ENCODE measurements at regions not wholly inside any gene's neighbourhood (a gene's known extent, or its start where the extent isn't known, plus 50 kb on each side); places are given as distances from the start of the nearest gene placed in this dataset.
A peak's percentile ranks its signal among the peaks of the same experiment; 100 is the strongest.

DNA sequence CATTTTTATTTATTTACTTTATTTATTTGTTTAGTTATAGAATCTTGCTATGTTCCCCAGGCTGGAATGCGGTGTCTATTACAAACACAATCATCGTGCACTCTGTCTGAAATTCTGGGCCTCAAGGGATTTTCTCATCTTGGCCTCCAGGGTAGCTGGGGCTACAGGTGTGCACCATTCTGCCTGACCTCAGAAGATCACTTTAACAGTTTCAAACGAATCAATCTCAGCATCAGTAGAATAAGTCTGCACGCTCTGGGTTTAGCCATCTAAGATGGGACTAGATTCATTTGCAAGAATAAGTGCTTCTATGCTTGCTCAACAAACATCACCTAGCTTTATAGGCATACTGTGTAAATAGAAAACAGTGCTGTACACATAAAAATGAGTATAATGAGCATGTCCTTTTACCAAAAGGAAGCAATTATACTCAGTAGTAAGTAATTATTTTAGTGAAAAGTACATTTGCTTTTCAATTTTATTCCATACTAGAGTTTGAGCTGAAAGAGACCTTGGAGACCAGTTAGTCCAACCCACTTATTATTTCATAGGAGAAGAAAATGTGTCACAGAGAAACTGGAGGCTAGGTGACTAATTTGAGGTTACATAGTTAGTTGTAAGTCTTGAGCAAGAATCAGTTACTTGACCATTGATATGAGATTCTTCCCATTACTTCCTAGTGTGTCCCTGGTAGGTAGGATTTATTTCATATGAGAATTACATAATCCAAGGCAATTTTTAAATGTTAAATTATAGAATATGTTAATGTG lies 456.5 kb upstream of the LMO3 start:
- DNase-seq, result no peak
- H3K36me3 ChIP-seq (ENCODE audit: control insufficient read depth, insufficient read depth, low read length), result no peaks in the 10 kb centered on the region
- H3K9ac ChIP-seq (ENCODE audit: extremely low read depth, low read length, poor library complexity, severe bottlenecking), result no peak overlapping the region
- Mint-ChIP-seq H3K9me3 (no peaks in the 10 kb centered on the region), H3K27me3 (ENCODE audit: insufficient read depth) (no peaks in the 10 kb centered on the region), H3K27ac (no peak overlapping the region), H3K4me3 (no peak overlapping the region), H3K36me3 (ENCODE audit: low read depth) (no peaks in the 10 kb centered on the region), H3K4me1 (peaks cover 10% of the 10 kb centered on the region)
- H3K9me3 ChIP-seq (ENCODE audit: control insufficient read depth, low read length), result no peaks in the 10 kb centered on the region
- TF ChIP-seq, protein P1, sequence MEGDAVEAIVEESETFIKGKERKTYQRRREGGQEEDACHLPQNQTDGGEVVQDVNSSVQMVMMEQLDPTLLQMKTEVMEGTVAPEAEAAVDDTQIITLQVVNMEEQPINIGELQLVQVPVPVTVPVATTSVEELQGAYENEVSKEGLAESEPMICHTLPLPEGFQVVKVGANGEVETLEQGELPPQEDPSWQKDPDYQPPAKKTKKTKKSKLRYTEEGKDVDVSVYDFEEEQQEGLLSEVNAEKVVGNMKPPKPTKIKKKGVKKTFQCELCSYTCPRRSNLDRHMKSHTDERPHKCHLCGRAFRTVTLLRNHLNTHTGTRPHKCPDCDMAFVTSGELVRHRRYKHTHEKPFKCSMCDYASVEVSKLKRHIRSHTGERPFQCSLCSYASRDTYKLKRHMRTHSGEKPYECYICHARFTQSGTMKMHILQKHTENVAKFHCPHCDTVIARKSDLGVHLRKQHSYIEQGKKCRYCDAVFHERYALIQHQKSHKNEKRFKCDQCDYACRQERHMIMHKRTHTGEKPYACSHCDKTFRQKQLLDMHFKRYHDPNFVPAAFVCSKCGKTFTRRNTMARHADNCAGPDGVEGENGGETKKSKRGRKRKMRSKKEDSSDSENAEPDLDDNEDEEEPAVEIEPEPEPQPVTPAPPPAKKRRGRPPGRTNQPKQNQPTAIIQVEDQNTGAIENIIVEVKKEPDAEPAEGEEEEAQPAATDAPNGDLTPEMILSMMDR (conservative IDR thresholded peaks at IDR 0.05), result peak; percentile 38
- no peak overlapping the region for H3K27ac ChIP-seq (ENCODE audit: low read depth, low read length)
- WGBS, 2 experiments (ENCODE audit: insufficient coverage in 1 of 2, insufficient read length in 1 of 2), result 90 to 94% methylated on average over 3 to 4 of the region's 4 CpGs
- H3K4me3 ChIP-seq (ENCODE audit: low read length), result no peak overlapping the region
- H3K4me1 ChIP-seq (ENCODE audit: control insufficient read depth, insufficient read depth, low read length), result peaks cover 6% of the 10 kb centered on the region
- no peaks in the 10 kb centered on the region for H3K27me3 ChIP-seq (ENCODE audit: control insufficient read depth, insufficient read depth, low read length, poor library complexity, severe bottlenecking)

DNA sequence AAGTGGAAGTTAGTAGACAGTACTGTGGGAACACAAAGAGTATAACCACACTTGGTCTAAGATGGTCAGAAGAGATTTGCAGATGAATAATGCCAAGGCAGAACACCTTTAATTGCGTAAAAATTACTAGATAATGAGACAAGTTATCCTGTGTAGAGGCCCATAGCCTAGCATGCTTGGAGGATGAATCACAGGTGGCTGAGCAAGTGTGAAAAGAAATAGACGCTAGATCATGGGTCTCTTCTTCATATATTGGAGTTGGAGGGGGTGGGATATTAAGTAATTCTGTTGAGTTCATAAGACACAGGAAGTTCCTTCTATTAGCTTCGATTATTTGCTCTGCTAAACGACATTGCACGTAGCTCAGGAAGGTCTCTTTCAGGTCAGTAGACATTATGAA lies 454.3 kb upstream of the LMO3 start:
- no peak overlapping the region for H3K4me3 ChIP-seq (ENCODE audit: low read length)
- H3K4me1 ChIP-seq (ENCODE audit: control insufficient read depth, insufficient read depth, low read length), result no peaks in the 10 kb centered on the region
- H3K27me3 ChIP-seq (ENCODE audit: control insufficient read depth, insufficient read depth, low read length, poor library complexity, severe bottlenecking), result no peaks in the 10 kb centered on the region
- Mint-ChIP-seq H3K36me3 (ENCODE audit: low read depth) (no peaks in the 10 kb centered on the region), H3K4me3 (no peak overlapping the region), H3K4me1 (no peaks in the 10 kb centered on the region), H3K27me3 (ENCODE audit: insufficient read depth) (no peaks in the 10 kb centered on the region), H3K27ac (no peak overlapping the region), H3K9me3 (no peaks in the 10 kb centered on the region)
- no peak for DNase-seq
- H3K9me3 ChIP-seq (ENCODE audit: control insufficient read depth, low read length), result peaks cover 2% of the 10 kb centered on the region
- WGBS, 2 experiments (ENCODE audit: insufficient coverage in 1 of 2, insufficient read length in 1 of 2), result 89 to 93% methylated on average over 3 to 5 of the region's 5 CpGs
- H3K36me3 ChIP-seq (ENCODE audit: control insufficient read depth, insufficient read depth, low read length), result no peaks in the 10 kb centered on the region
- no peak overlapping the region for H3K9ac ChIP-seq (ENCODE audit: extremely low read depth, low read length, poor library complexity, severe bottlenecking)
- H3K27ac ChIP-seq (ENCODE audit: low read depth, low read length), result no peak overlapping the region
- TF ChIP-seq, protein P1 (conservative IDR thresholded peaks at IDR 0.05), result no peak

DNA sequence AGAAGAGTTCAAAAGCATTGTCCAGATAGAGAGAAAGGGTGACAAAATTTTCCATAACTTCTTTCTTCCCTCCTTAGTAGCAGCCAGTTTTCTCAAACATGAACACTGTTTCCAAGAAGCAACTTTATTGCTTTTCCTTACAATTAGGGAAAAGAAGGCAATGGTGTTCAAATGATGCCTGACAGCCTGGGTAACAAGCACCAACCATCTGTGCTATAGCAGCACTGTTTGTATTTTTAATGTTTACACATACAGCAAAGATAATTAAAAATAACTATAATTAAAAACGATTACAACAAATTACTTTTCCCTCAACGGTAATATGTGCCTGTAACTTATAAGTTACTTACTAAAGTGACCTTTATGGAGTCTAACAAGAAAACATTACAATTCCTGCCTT lies 450.6 kb upstream of the LMO3 start:
- DNase-seq, result no peak
- Mint-ChIP-seq H3K36me3 (ENCODE audit: low read depth) (peaks cover 2% of the 10 kb centered on the region), H3K4me3 (no peak overlapping the region), H3K27me3 (ENCODE audit: insufficient read depth) (no peaks in the 10 kb centered on the region), H3K27ac (no peak overlapping the region), H3K9me3 (peaks cover 8% of the 10 kb centered on the region), H3K4me1 (no peaks in the 10 kb centered on the region)
- H3K4me3 ChIP-seq (ENCODE audit: low read length), result no peak overlapping the region
- H3K27ac ChIP-seq (ENCODE audit: low read depth, low read length), result no peak overlapping the region
- WGBS, 2 experiments (ENCODE audit: insufficient coverage in 1 of 2, insufficient read length in 1 of 2), result 80% methylated on average over 2 of the region's 2 CpGs; no CpG with 5 or more reads in 1 of the 2 experiments
- TF ChIP-seq, protein P1 (conservative IDR thresholded peaks at IDR 0.05), result no peak
- peaks cover 9% of the 10 kb centered on the region for H3K9me3 ChIP-seq (ENCODE audit: control insufficient read depth, low read length)
- H3K4me1 ChIP-seq (ENCODE audit: control insufficient read depth, insufficient read depth, low read length), result no peaks in the 10 kb centered on the region
- H3K27me3 ChIP-seq (ENCODE audit: control insufficient read depth, insufficient read depth, low read length, poor library complexity, severe bottlenecking), result no peaks in the 10 kb centered on the region
- H3K36me3 ChIP-seq (ENCODE audit: control insufficient read depth, insufficient read depth, low read length), result no peaks in the 10 kb centered on the region
- H3K9ac ChIP-seq (ENCODE audit: extremely low read depth, low read length, poor library complexity, severe bottlenecking), result no peak overlapping the region

Data from endodermal cell (in vitro differentiated cells).